Mesenchymal stem cell (in vitro differentiated cells and primary cell): ENCODE measurements at regions not wholly inside any gene's neighbourhood (a gene's known extent, or its start where the extent isn't known, plus 50 kb on each side); places are given as distances from the start of the nearest gene placed in this dataset.
"Not testable (repeated sequence)": the region's sequence is repeated elsewhere in the genome, so short reads cannot be mapped to it uniquely, and the experiment has no call there.

Experiments
- DNase-seq: peaks from one replicate; pipeline ENCODE4 v3.0.0-alpha.2; 2013
- H2AFZ ChIP-seq: one replicate; pipeline ENCODE4 v1.6.1; 2013; ENCODE audit warnings: low read depth, mild to moderate bottlenecking, control low read depth, inconsistent platforms, low read length, moderate library complexity
- H2AK5ac ChIP-seq: 2 replicates; pipeline ENCODE4 v1.6.1; 2013; ENCODE audit warnings: low read length, moderate library complexity, mild to moderate bottlenecking, inconsistent platforms; ENCODE audit not compliant: severe bottlenecking
- H2BK120ac ChIP-seq: one replicate; pipeline ENCODE4 v1.6.1; 2013; ENCODE audit warnings: low read depth, mild to moderate bottlenecking, inconsistent platforms, low read length, moderate library complexity
- H2BK12ac ChIP-seq, 2 experiments: one replicate each; pipeline ENCODE4 v1.6.1; 2013; ENCODE audit warnings: inconsistent platforms in 2 of 2, low read length in 2 of 2, mild to moderate bottlenecking in 2 of 2, moderate library complexity in 2 of 2, control low read depth in 1 of 2
- H2BK15ac ChIP-seq: one replicate; pipeline ENCODE4 v1.6.1; 2013; ENCODE audit warnings: mild to moderate bottlenecking, low read depth, inconsistent platforms; ENCODE audit not compliant: poor library complexity, severe bottlenecking
- H2BK5ac ChIP-seq: 2 replicates; pipeline ENCODE4 v1.6.1; 2013; ENCODE audit warnings: low read depth, mild to moderate bottlenecking, low read length, control low read depth, inconsistent platforms; ENCODE audit not compliant: poor library complexity, severe bottlenecking
- H3K14ac ChIP-seq, 2 experiments: one replicate each; pipeline ENCODE4 v1.6.1; 2013; ENCODE audit warnings: inconsistent platforms in 2 of 2, low read length in 2 of 2, control low read depth in 1 of 2, mild to moderate bottlenecking in 1 of 2, moderate library complexity in 1 of 2
- H3K18ac ChIP-seq, 2 experiments: one replicate each; pipeline ENCODE4 v1.6.1; 2013; ENCODE audit warnings: inconsistent platforms in 2 of 2, low read length in 2 of 2, control low read depth in 1 of 2, low read depth in 1 of 2, mild to moderate bottlenecking in 1 of 2
- H3K23ac ChIP-seq, 2 experiments: one replicate each; pipeline ENCODE4 v1.6.1; 2013; ENCODE audit warnings: inconsistent platforms in 2 of 2, low read length in 2 of 2, mild to moderate bottlenecking in 2 of 2, moderate library complexity in 2 of 2, control low read depth in 1 of 2
- H3K27ac ChIP-seq: 2 replicates; pipeline ENCODE4 v1.5.1; 2013; ENCODE audit warnings: mild to moderate bottlenecking, moderate library complexity, low read length, control low read depth, inconsistent platforms; ENCODE audit not compliant: poor library complexity, severe bottlenecking
- H3K27me3 ChIP-seq, 2 experiments: 2 replicates each; pipeline versions ENCODE4 v1.6.1 to v1.7.0; 2013; ENCODE audit warnings: low read length in 2 of 2, mild to moderate bottlenecking in 2 of 2, moderate library complexity in 2 of 2, control low read depth in 1 of 2, inconsistent platforms in 1 of 2; ENCODE audit not compliant: control insufficient read depth in 1 of 2, insufficient read depth in 1 of 2
- H3K36me3 ChIP-seq, 2 experiments: 2 replicates each; pipeline versions ENCODE4 v1.6.1 to v1.7.0; 2013; ENCODE audit warnings: low read length in 2 of 2, control low read depth in 1 of 2, inconsistent platforms in 1 of 2, low read depth in 1 of 2, mild to moderate bottlenecking in 1 of 2; ENCODE audit not compliant: insufficient read depth in 2 of 2, control insufficient read depth in 1 of 2
- H3K4ac ChIP-seq, 2 experiments: one replicate each; pipeline ENCODE4 v1.6.1; 2013; ENCODE audit warnings: inconsistent platforms in 2 of 2, low read length in 2 of 2, mild to moderate bottlenecking in 2 of 2, moderate library complexity in 2 of 2, control low read depth in 1 of 2, low read depth in 1 of 2
- H3K4me1 ChIP-seq: 2 replicates; pipeline ENCODE4 v1.6.1; 2013; ENCODE audit warnings: low read depth, low read length, control low read depth; ENCODE audit not compliant: control insufficient read depth, insufficient read depth
- H3K4me2 ChIP-seq: 2 replicates; pipeline ENCODE4 v1.6.1; 2013; ENCODE audit warnings: low read length, mild to moderate bottlenecking, inconsistent platforms; ENCODE audit not compliant: poor library complexity, severe bottlenecking
- H3K4me3 ChIP-seq, 2 experiments: 2 replicates each; pipeline versions ENCODE4 v1.5.1 to v1.7.0; 2013; ENCODE audit warnings: low read length in 2 of 2, mild to moderate bottlenecking in 2 of 2, control low read depth in 1 of 2, low read depth in 1 of 2; ENCODE audit not compliant: insufficient read depth in 1 of 2
- H3K79me1 ChIP-seq: replicated peaks from 2 replicates; pipeline ENCODE4 v1.6.1; 2013; ENCODE audit warnings: mild to moderate bottlenecking, control low read depth, low read length, inconsistent platforms; ENCODE audit not compliant: poor library complexity, severe bottlenecking
- H3K9ac ChIP-seq: 2 replicates; pipeline ENCODE4 v1.7.0; 2013; ENCODE audit warnings: mild to moderate bottlenecking, low read length, moderate library complexity
- H3K9me3 ChIP-seq: 2 replicates; pipeline ENCODE4 v1.7.0; 2013; ENCODE audit warnings: mild to moderate bottlenecking, low read length; ENCODE audit not compliant: control insufficient read depth
- H4K8ac ChIP-seq: one replicate; pipeline ENCODE4 v1.6.1; 2013; ENCODE audit warnings: inconsistent platforms, mild to moderate bottlenecking, low read length, moderate library complexity
- H4K91ac ChIP-seq: one replicate; pipeline ENCODE4 v1.6.1; 2013; ENCODE audit warnings: mild to moderate bottlenecking, low read length, inconsistent platforms
- WGBS: methylation state at CpG from one replicate; pipeline ENCODE4 v1.1.7; 2013; ENCODE audit warnings: mixed read lengths; 5-methylcytosine and 5-hydroxymethylcytosine counted together

DNA sequence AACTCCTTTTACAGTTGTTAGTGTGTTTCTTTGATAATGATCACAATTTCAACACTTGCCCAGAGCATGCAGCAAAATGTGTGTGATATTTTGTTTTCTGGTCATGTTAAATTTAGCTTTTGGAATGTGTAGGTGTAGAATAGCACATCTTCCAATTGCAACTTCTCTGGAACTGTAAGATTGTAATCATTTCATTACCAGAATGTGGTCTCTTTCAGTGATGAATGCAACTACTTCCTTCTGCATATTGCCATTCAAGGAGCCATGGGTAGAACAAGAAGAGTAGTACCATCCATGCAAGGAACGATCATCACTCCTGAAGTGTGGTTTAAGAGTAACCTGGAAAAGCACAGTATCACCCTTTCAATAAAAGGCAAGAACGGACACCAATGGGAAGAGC, 548.8 kb upstream of the ZNF804A start:
- H3K14ac ChIP-seq: no peak overlapping the region
- H3K18ac ChIP-seq: no peak overlapping the region
- DNase-seq: no peak
- no peak overlapping the region for H3K27ac ChIP-seq
- H3K4me3 ChIP-seq: no peak overlapping the region
- H3K79me1 ChIP-seq: no peaks in the 10 kb centered on the region
- no peak overlapping the region for H3K4ac ChIP-seq
- H3K36me3 ChIP-seq: no peaks in the 10 kb centered on the region
- no peak overlapping the region for H4K8ac ChIP-seq
- H3K4me2 ChIP-seq: no peak overlapping the region
- no peaks in the 10 kb centered on the region for H3K9me3 ChIP-seq
- no peaks in the 10 kb centered on the region for H3K4me1 ChIP-seq
- H2BK12ac ChIP-seq: no peak overlapping the region
- no peak overlapping the region for H2BK5ac ChIP-seq
- no peak overlapping the region for H2BK15ac ChIP-seq
- H3K23ac ChIP-seq: no peak overlapping the region
- WGBS: 93% methylated on average over 2 of the region's 2 CpGs
- no peak overlapping the region for H2BK120ac ChIP-seq
- H3K27me3 ChIP-seq: no peaks in the 10 kb centered on the region
- H2AK5ac ChIP-seq: no peak overlapping the region
- H3K9ac ChIP-seq: no peak overlapping the region
- no peak overlapping the region for H2AFZ ChIP-seq
- H4K91ac ChIP-seq: no peak overlapping the region

DNA sequence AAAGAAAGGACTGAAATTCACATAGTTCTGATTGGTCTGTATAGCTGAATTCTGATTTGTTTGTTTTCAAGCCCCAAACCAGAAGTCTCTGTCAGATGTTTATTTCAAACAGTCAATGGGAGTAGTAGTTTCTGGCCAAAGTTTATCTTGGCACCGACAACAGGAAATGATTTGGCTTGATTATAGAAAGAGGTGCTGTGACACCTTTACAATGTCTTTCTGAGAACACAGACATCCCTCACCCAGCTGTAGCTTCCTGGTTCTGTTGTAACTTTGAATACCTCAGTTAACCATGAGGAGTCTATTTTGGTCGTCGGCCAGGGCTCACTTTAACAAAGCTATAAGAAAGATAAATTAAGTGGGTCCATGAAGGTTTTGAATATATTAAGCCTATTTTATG, 545.0 kb upstream of the ZNF804A start:
- Histone ChIP-seq H3K9me3 (no peaks in the 10 kb centered on the region), H3K27me3 (no peaks in the 10 kb centered on the region), H2BK120ac (no peak overlapping the region), H3K79me1 (no peaks in the 10 kb centered on the region), H3K27ac (no peak overlapping the region), H3K4me2 (no peak overlapping the region), H4K8ac (no peak overlapping the region), H3K36me3 (no peaks in the 10 kb centered on the region), H3K4ac (no peak overlapping the region), H3K9ac (no peak overlapping the region), H3K4me3 (no peak overlapping the region), H2BK15ac (no peak overlapping the region), H4K91ac (no peak overlapping the region), H2AFZ (no peak overlapping the region), H3K18ac (no peak overlapping the region), H2BK5ac (no peak overlapping the region), H3K4me1 (no peaks in the 10 kb centered on the region), H2BK12ac (no peak overlapping the region), H3K14ac (no peak overlapping the region), H2AK5ac (no peak overlapping the region), H3K23ac (no peak overlapping the region)
- 0% methylated on average over 1 of the region's 3 CpGs for WGBS
- DNase-seq: no peak

GRCh38 chr2:184054419-184054818, 543.9 kb upstream of the ZNF804A start:
- DNase-seq, H4K8ac ChIP-seq, H3K9me3 ChIP-seq, H3K4me3 ChIP-seq, H3K4me2 ChIP-seq, H3K27ac ChIP-seq, H2AK5ac ChIP-seq, H3K23ac ChIP-seq, H2BK15ac ChIP-seq, H3K9ac ChIP-seq, H4K91ac ChIP-seq, H2BK12ac ChIP-seq, H2AFZ ChIP-seq, H3K4me1 ChIP-seq, H2BK120ac ChIP-seq, H3K18ac ChIP-seq, H3K4ac ChIP-seq, H3K79me1 ChIP-seq, H2BK5ac ChIP-seq, H3K36me3 ChIP-seq, H3K14ac ChIP-seq, H3K27me3 ChIP-seq: not testable (repeated sequence)
- WGBS: no CpG with 5 or more reads among the region's 1 CpG

- no peak overlapping the region for H3K4me2 ChIP-seq
- no peak for DNase-seq
- H3K36me3 ChIP-seq: no peaks in the 10 kb centered on the region
- no peak overlapping the region for H3K14ac ChIP-seq
- H3K9me3 ChIP-seq: no peaks in the 10 kb centered on the region
- H4K8ac ChIP-seq: no peak overlapping the region
- no peak overlapping the region for H3K23ac ChIP-seq
- H3K4me3 ChIP-seq: no peak overlapping the region
- no peak overlapping the region for H2BK12ac ChIP-seq
- no peak overlapping the region for H3K27ac ChIP-seq
- no peak overlapping the region for H3K18ac ChIP-seq
- no peak overlapping the region for H2AFZ ChIP-seq
- 92% methylated on average over 2 of the region's 4 CpGs for WGBS
- no peaks in the 10 kb centered on the region for H3K27me3 ChIP-seq
- H2BK15ac ChIP-seq: no peak overlapping the region
- H3K4me1 ChIP-seq: no peaks in the 10 kb centered on the region
- no peak overlapping the region for H4K91ac ChIP-seq
- H2BK5ac ChIP-seq: no peak overlapping the region
- H2BK120ac ChIP-seq: no peak overlapping the region
- H2AK5ac ChIP-seq: no peak overlapping the region
- H3K4ac ChIP-seq: no peak overlapping the region
- no peaks in the 10 kb centered on the region for H3K79me1 ChIP-seq
- H3K9ac ChIP-seq: no peak overlapping the region
Observed at GRCh38 chr2:184057910-184058309, 540.4 kb upstream of the ZNF804A start.
